Natural killer cell (primary cell): ENCODE measurements at regions not wholly inside any gene's neighbourhood (a gene's known extent, or its start where the extent isn't known, plus 50 kb on each side); places are given as distances from the start of the nearest gene placed in this dataset.

Source experiments
- ATAC-seq, 3 donors: fragments of 150-1000 bp in 2 of 3; fragments of 200-7000 bp in 1 of 3; cut with Tn5 transposase; 1 replicate in 1 of 3; 2 replicates in 2 of 3; pipeline ENCODE4 v1.10.0; 2021; ENCODE audit warnings: mild to moderate bottlenecking in 2 of 3, moderate library complexity in 2 of 3
- DNase-seq, 2 donors: peaks; one replicate each; pipeline versions ENCODE4 v3.0.0 to v3.0.0-alpha.2; 2013 to 2021; ENCODE audit warnings: mixed read lengths in 1 of 2
- H3K27ac ChIP-seq: one replicate; pipeline ENCODE4 v1.5.1; 2013; ENCODE audit warnings: mild to moderate bottlenecking, low read length
- H3K27me3 ChIP-seq: one replicate; pipeline ENCODE4 v1.6.1; 2013; ENCODE audit warnings: low read length; ENCODE audit not compliant: control insufficient read depth, insufficient read depth
- H3K36me3 ChIP-seq: one replicate; pipeline ENCODE4 v1.6.1; 2013; ENCODE audit warnings: low read length; ENCODE audit not compliant: control insufficient read depth, insufficient read depth
- H3K4me1 ChIP-seq: one replicate; pipeline ENCODE4 v1.6.1; 2013; ENCODE audit warnings: low read length; ENCODE audit not compliant: control insufficient read depth, insufficient read depth
- H3K4me3 ChIP-seq: one replicate; pipeline ENCODE4 v1.5.1; 2013; ENCODE audit warnings: low read length
- H3K9me3 ChIP-seq: one replicate; pipeline ENCODE4 v1.6.1; 2013; ENCODE audit warnings: low read length; ENCODE audit not compliant: control insufficient read depth, insufficient read depth
- H3K27ac Mint-ChIP-seq, 2 donors: one replicate each; pipeline ENCODE4 v1.8.0; 2022; ENCODE audit warnings: mild to moderate bottlenecking in 2 of 2, mixed read lengths in 2 of 2, moderate library complexity in 1 of 2
- H3K27me3 Mint-ChIP-seq, 2 donors: one replicate each; pipeline ENCODE4 v1.8.0; 2022; ENCODE audit warnings: low read depth in 2 of 2, mixed read lengths in 2 of 2
- H3K36me3 Mint-ChIP-seq: one replicate; pipeline ENCODE4 v1.8.0; 2022; ENCODE audit warnings: mixed read lengths
- H3K4me1 Mint-ChIP-seq, 2 donors: one replicate each; pipeline ENCODE4 v1.8.0; 2022; ENCODE audit warnings: mixed read lengths in 2 of 2
- H3K4me3 Mint-ChIP-seq: one replicate; pipeline ENCODE4 v1.8.0; 2022; ENCODE audit warnings: mild to moderate bottlenecking, moderate library complexity, mixed read lengths
- H3K9me3 Mint-ChIP-seq, 2 donors: one replicate each; pipeline ENCODE4 v1.8.0; 2022; ENCODE audit warnings: mixed read lengths in 2 of 2
- CTCF ChIP-seq: fragments of 200-600 bp; IDR thresholded peaks from one replicate; pipeline ENCODE4 v1.8.0; 2022; ENCODE audit warnings: antibody characterized with exemption
- WGBS: methylation state at CpG from one replicate; pipeline ENCODE4 v1.1.7; 2013; ENCODE audit warnings: missing lambda C conversion rate; ENCODE audit not compliant: insufficient coverage; 5-methylcytosine and 5-hydroxymethylcytosine counted together
- intact Hi-C: fragments of 100-400 bp; cut with micrococcal nuclease; formaldehyde crosslinking; loops from one replicate; pipeline ENCODE4 v1.14.2; 2022

GRCh38 chr20:20856956-20857355, 144.5 kb upstream of the RALGAPA2 start:
- Histone ChIP-seq H3K27me3 (no peaks in the 10 kb centered on the region), H3K4me1 (no peaks in the 10 kb centered on the region), H3K27ac (no peak overlapping the region), H3K9me3 (peaks cover 2% of the 10 kb centered on the region), H3K4me3 (no peak overlapping the region), H3K36me3 (no peaks in the 10 kb centered on the region)
- ATAC-seq (no peak), DNase-seq (no peak)
- no peak overlapping the region for H3K4me3 Mint-ChIP-seq
- 27% methylated on average over 2 of the region's 2 CpGs for whole genome bisulfite sequencing
- intact Hi-C loops = no loop called here
- TF ChIP-seq CTCF = no peak
- H3K27ac Mint-ChIP-seq = no peak overlapping the region
- H3K27me3 Mint-ChIP-seq = peaks cover 13 to 23% of the 10 kb centered on the region in 2 donors
- no peaks in the 10 kb centered on the region for H3K4me1 Mint-ChIP-seq
- H3K9me3 Mint-ChIP-seq = no peaks in the 10 kb centered on the region
- no peaks in the 10 kb centered on the region for H3K36me3 Mint-ChIP-seq

DNA sequence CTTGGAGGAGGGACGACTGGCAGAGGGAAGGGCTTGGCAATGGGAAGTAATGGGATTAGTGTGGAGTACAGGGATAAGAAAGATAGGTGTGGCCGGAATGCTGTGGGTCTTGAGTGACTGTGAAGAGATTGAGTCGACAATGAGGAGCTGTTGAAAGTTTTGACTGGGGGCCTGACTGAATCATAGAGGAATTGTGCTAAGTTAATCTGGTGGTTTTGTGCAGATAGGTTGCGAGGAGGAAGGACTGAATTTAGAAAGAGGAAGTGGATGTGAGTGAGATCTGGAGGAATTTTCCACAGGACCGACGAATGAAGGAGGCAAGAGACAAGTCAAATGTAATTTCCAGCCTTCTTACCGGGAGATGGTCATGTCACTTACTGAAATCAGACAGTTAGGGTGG, 143.9 kb upstream of the RALGAPA2 start:
- Mint-ChIP-seq H3K27ac (no peak overlapping the region), H3K4me3 (no peak overlapping the region), H3K4me1 (no peaks in the 10 kb centered on the region), H3K36me3 (no peaks in the 10 kb centered on the region), H3K9me3 (no peaks in the 10 kb centered on the region), H3K27me3 (peaks cover 13 to 23% of the 10 kb centered on the region in 2 donors)
- Histone ChIP-seq H3K36me3 (no peaks in the 10 kb centered on the region), H3K4me1 (no peaks in the 10 kb centered on the region), H3K27me3 (no peaks in the 10 kb centered on the region), H3K9me3 (peaks cover 2% of the 10 kb centered on the region), H3K27ac (no peak overlapping the region), H3K4me3 (no peak overlapping the region)
- WGBS = 79% methylated on average over 7 of the region's 7 CpGs
- no peak for DNase-seq
- intact Hi-C loops = no loop called here
- no peak for ATAC-seq
- TF ChIP-seq CTCF = no peak

DNA sequence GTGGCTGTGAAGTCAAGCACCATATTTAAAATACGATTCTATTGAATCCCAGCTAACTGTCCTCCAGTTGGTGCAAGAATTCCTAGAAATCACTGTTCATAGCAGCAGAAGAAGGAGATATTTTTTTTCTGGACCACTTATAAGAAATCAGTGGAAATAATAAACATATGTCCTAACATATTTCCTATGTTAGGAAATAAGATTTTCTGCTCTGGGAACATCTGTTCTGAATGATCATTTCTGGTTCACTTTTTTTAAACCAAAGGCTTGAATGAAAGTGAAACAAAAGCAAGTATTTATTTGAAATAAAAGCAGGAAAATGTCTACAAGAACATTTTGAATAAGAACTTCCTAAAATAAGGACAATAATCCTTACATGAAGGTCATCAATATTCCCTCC, 138.9 kb upstream of the RALGAPA2 start:
- Histone ChIP-seq H3K36me3 (no peaks in the 10 kb centered on the region), H3K9me3 (peaks cover 2% of the 10 kb centered on the region), H3K27ac (no peak overlapping the region), H3K27me3 (no peaks in the 10 kb centered on the region), H3K4me1 (no peaks in the 10 kb centered on the region), H3K4me3 (no peak overlapping the region)
- intact Hi-C loops = no loop called here
- Mint-ChIP-seq H3K36me3 (no peaks in the 10 kb centered on the region), H3K9me3 (no peaks in the 10 kb centered on the region), H3K27ac (no peak overlapping the region), H3K27me3 (peaks cover 8 to 13% of the 10 kb centered on the region in 2 donors), H3K4me1 (no peaks in the 10 kb centered on the region), H3K4me3 (no peak overlapping the region)
- ATAC-seq (no peak), DNase-seq (no peak)
- WGBS = 100% methylated on average over 1 of the region's 1 CpG
- TF ChIP-seq CTCF = no peak

DNA sequence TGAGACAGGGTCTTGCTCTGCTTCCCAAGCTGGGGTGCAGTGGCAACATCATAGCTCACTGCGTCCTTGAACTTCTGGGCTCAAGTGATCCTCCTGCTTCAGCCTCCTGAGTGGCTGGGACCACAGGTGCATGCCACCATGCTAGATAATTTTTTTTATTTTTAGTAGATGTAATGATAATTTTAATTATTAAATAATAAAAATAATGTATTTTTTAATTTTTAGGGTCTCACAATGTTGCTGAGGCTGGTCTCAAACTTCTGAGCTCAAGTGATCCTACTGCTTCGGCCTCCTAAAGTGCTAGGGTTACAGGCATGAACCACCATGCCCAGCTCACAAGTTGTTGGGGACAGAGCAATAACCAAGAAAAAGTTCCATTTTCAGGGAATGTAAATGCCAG, 138.0 kb upstream of the RALGAPA2 start:
- no peaks in the 10 kb centered on the region for H3K4me1 Mint-ChIP-seq
- no peaks in the 10 kb centered on the region for H3K36me3 Mint-ChIP-seq
- no peak for TF ChIP-seq CTCF
- H3K4me3 Mint-ChIP-seq = no peak overlapping the region
- intact Hi-C loops = no loop called here
- no peak for DNase-seq
- Histone ChIP-seq H3K4me3 (no peak overlapping the region), H3K9me3 (peaks cover 2% of the 10 kb centered on the region), H3K36me3 (no peaks in the 10 kb centered on the region), H3K27me3 (no peaks in the 10 kb centered on the region), H3K27ac (no peak overlapping the region), H3K4me1 (no peaks in the 10 kb centered on the region)
- WGBS = 92% methylated on average over 2 of the region's 2 CpGs
- no peaks in the 10 kb centered on the region for H3K9me3 Mint-ChIP-seq
- ATAC-seq = no peak
- no peak overlapping the region for H3K27ac Mint-ChIP-seq
- H3K27me3 Mint-ChIP-seq = peaks cover 8 to 13% of the 10 kb centered on the region in 2 donors
